VCaP (cell line): ENCODE measurements at regions not wholly inside any gene's neighbourhood (a gene's known extent, or its start where the extent isn't known, plus 50 kb on each side); places are given as distances from the start of the nearest gene placed in this dataset.

Experiments used
- H3K27ac ChIP-seq: fragments of 450-650 bp; 2 replicates; pipeline ENCODE4 v1.5.1; 2017
- CTCF ChIP-seq: fragments of 450-650 bp; conservative IDR thresholded peaks from 2 replicates; pipeline ENCODE4 v1.5.1; 2017; ENCODE audit warnings: mild to moderate bottlenecking, moderate library complexity

GRCh38 chr21:16324630-16325029 lies 594.8 kb downstream of the USP25 start:
- no peak overlapping the region for H3K27ac ChIP-seq
- no peak for TF ChIP-seq CTCF

DNA sequence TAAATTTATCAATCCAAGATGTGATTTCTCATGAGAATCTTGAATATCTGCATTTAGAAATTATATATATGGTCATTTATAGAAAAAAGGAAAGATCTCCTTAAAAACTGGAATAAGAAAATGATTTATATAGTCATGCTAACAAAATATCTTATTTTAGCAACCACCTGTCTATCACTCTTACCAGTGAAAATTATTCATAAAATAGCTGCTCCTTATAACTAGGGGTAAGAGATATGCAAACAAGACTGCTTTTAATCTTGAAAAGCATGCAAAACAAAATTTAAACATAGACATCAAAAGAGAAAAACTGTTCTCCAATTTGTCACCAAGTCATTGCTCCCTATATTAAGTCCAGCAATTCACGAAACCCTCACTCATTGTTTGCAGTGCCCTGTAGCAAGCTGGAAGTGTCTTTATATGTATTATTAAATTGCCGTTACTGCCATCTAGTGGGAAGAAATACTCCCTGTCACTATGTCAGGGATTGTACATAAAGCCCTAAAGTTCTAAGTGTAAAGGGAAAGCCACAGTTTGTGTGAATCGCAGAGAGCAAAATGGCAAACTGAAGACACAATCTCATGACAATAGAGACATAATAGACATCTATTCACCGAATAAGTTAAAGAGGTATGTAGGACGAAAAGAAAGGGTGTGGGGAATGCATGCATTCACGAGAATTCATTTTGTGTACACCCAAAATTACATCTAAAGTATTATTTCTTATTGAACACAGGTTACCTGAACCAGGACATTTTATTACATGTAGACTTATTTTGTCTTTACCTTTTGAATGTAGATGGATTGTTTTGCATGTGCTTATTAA lies 600.5 kb downstream of the USP25 start:
- TF ChIP-seq CTCF: peak; percentile 93
- H3K27ac ChIP-seq: peak overlapping the region; percentile 85

GRCh38 chr21:16330908-16331268 lies 601.1 kb downstream of the USP25 start:
- H3K27ac ChIP-seq: peak overlapping the region; percentile 85
- no peak for TF ChIP-seq CTCF

- H3K27ac ChIP-seq: no peak overlapping the region
- no peak for TF ChIP-seq CTCF
Observed at GRCh38 chr21:16337266-16337665, 607.5 kb downstream of the USP25 start.

GRCh38 chr21:16342932-16343331 lies 613.1 kb downstream of the USP25 start:
- H3K27ac ChIP-seq: peak overlapping the region; percentile 82
- no peak for TF ChIP-seq CTCF

- no peak for TF ChIP-seq CTCF
- H3K27ac ChIP-seq: peak overlapping the region; percentile 82
Observed at GRCh38 chr21:16343776-16344175, 614.0 kb downstream of the USP25 start.

DNA sequence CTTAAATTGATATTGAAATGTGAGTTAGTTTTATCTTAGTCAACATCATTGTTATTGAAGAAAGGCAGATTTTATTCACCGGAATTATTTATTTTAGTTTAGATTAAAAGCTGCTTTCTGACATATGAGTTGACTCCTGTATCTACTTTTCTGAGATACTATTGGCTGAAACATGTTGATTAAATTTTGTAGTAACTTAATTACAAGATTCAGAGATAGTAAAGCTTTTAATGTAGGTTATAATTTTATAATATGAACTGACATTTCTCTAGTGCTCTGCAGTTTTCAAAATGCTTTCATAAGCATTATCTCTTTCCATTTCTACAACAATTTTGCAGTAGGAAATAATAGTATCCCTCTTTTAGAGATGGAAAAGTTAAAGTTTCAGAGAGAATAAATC lies 616.0 kb downstream of the USP25 start:
- H3K27ac ChIP-seq: no peak overlapping the region
- no peak for TF ChIP-seq CTCF
